HG02759 (cell line): ENCODE measurements at regions not wholly inside any gene's neighbourhood (a gene's known extent, or its start where the extent isn't known, plus 50 kb on each side); places are given as distances from the start of the nearest gene placed in this dataset.

Source experiments
- ATAC-seq: cut with Tn5 transposase; IDR thresholded peaks from one replicate; pipeline ENCODE4 v1.9.1; 2021; ENCODE audit warnings: mild to moderate bottlenecking, moderate library complexity; ENCODE audit not compliant: unreplicated experiment

- ATAC-seq: no peak
Observed at GRCh38 chr15:100807028-100807427, 72.6 kb upstream of the ALDH1A3 start.

GRCh38 chr15:100808691-100809090 lies 70.9 kb upstream of the ALDH1A3 start:
- no peak for ATAC-seq

- no peak for ATAC-seq
Observed at GRCh38 chr15:100809151-100809550, 70.5 kb upstream of the ALDH1A3 start.

- ATAC-seq: no peak
Observed at GRCh38 chr15:100809587-100809986, 70.0 kb upstream of the ALDH1A3 start.

GRCh38 chr15:100810229-100810628 lies 69.4 kb upstream of the ALDH1A3 start:
- ATAC-seq: no peak

- ATAC-seq: no peak
Observed at GRCh38 chr15:100810831-100811230, 68.8 kb upstream of the ALDH1A3 start.

- ATAC-seq: no peak
Observed at GRCh38 chr15:100812802-100813201, 66.8 kb upstream of the ALDH1A3 start.

- ATAC-seq: no peak
Observed at GRCh38 chr15:100818927-100819326, 60.7 kb upstream of the ALDH1A3 start.

- no peak for ATAC-seq
Observed at GRCh38 chr15:100820528-100820927, 59.1 kb upstream of the ALDH1A3 start.

GRCh38 chr15:100821327-100821726 lies 58.3 kb upstream of the ALDH1A3 start:
- no peak for ATAC-seq

GRCh38 chr15:100824211-100824610 lies 55.4 kb upstream of the ALDH1A3 start:
- no peak for ATAC-seq

- ATAC-seq: no peak
Observed at GRCh38 chr15:100829457-100829856, 50.2 kb upstream of the ALDH1A3 start.
